ENCODE measurements at regions not wholly inside any gene's neighbourhood (a gene's known extent, or its start where the extent isn't known, plus 50 kb on each side); places are given as distances from the start of the nearest gene placed in this dataset.

GRCh38 chr1:65717815-65718454, 74.8 kb upstream of the PDE4B start:
- no peak overlapping the region for H3K4me3 ChIP-seq (ENCODE audit: low read length)
- no peak for TF ChIP-seq CTCF (IDR thresholded peaks at IDR 0.05; ENCODE audit: insufficient read depth, low read depth, low read length, missing control alignments)
- DNase-seq (ENCODE audit: low read depth), result peak; percentile 8

GRCh38 chr1:65719391-65719790, 73.3 kb upstream of the PDE4B start:
- DNase-seq (ENCODE audit: low read depth), result no peak
- no peak for TF ChIP-seq CTCF (IDR thresholded peaks at IDR 0.05; ENCODE audit: insufficient read depth, low read depth, low read length, missing control alignments)
- no peak overlapping the region for H3K4me3 ChIP-seq (ENCODE audit: low read length)

GRCh38 chr1:65722461-65722860, 70.2 kb upstream of the PDE4B start:
- TF ChIP-seq CTCF (IDR thresholded peaks at IDR 0.05; ENCODE audit: insufficient read depth, low read depth, low read length, missing control alignments), result no peak
- no peak for DNase-seq (ENCODE audit: low read depth)
- H3K4me3 ChIP-seq (ENCODE audit: low read length), result no peak overlapping the region

GRCh38 chr1:65724151-65724550, 68.5 kb upstream of the PDE4B start:
- no peak overlapping the region for H3K4me3 ChIP-seq (ENCODE audit: low read length)
- no peak for DNase-seq (ENCODE audit: low read depth)

GRCh38 chr1:65725064-65725463, 67.6 kb upstream of the PDE4B start:
- H3K4me3 ChIP-seq (ENCODE audit: low read length), result no peak overlapping the region
- TF ChIP-seq CTCF (IDR thresholded peaks at IDR 0.05; ENCODE audit: insufficient read depth, low read depth, low read length, missing control alignments), result no peak
- DNase-seq (ENCODE audit: low read depth), result no peak

More at GRCh38 chr1:65724151-65724550, 68.5 kb upstream of the PDE4B start:
- no peak for TF ChIP-seq CTCF (IDR thresholded peaks at IDR 0.05; ENCODE audit: insufficient read depth, low read depth, low read length, missing control alignments)

- no peak for TF ChIP-seq CTCF (IDR thresholded peaks at IDR 0.05; ENCODE audit: insufficient read depth, low read depth, low read length, missing control alignments)
- H3K4me3 ChIP-seq (ENCODE audit: low read length), result no peak overlapping the region
- DNase-seq (ENCODE audit: low read depth), result no peak
Observed at GRCh38 chr1:65728504-65728903, 64.2 kb upstream of the PDE4B start.

- no peak for TF ChIP-seq CTCF (IDR thresholded peaks at IDR 0.05; ENCODE audit: insufficient read depth, low read depth, low read length, missing control alignments)
- DNase-seq (ENCODE audit: low read depth), result no peak
- no peak overlapping the region for H3K4me3 ChIP-seq (ENCODE audit: low read length)
Observed at GRCh38 chr1:65729259-65729658, 63.4 kb upstream of the PDE4B start.
